Caco-2 (cell line): ENCODE measurements at regions not wholly inside any gene's neighbourhood (a gene's known extent, or its start where the extent isn't known, plus 50 kb on each side); places are given as distances from the start of the nearest gene placed in this dataset.

Experiments used
- BruUV-seq: library from RNA; stranded (reverse); fragments of 400-500 nt; replicated peaks from 2 replicates; lab custom pipeline; 2021; lab: Mats Ljungman, UMichigan
- CTCF ChIA-PET: fragments of 300-600 bp; sonication (Branson Sonifier 250); formaldehyde crosslinking; loops from one replicate; lab custom pipeline; 2022; ENCODE audit warnings: antibody characterized with exemption; lab: Charles Lee
- POLR2A ChIA-PET: fragments of 300-600 bp; sonication (Branson Sonifier 250); formaldehyde crosslinking; loops from one replicate; lab custom pipeline; 2022; ENCODE audit warnings: antibody characterized with exemption; lab: Charles Lee
- DNase-seq, 2 experiments: peaks; one replicate each; pipeline versions ENCODE4 v3.0.0 to v3.0.0-alpha.2; 2020 to 2022
- H3K27me3 ChIP-seq: replicated peaks from 2 replicates; pipeline ENCODE4 v1.6.0; 2011; ENCODE audit warnings: low read length; ENCODE audit not compliant: control insufficient read depth, insufficient read depth
- H3K36me3 ChIP-seq: 2 replicates; pipeline ENCODE4 v1.5.1; 2011; ENCODE audit warnings: low read length; ENCODE audit not compliant: control insufficient read depth, insufficient read depth
- H3K4me1 ChIP-seq: fragments of 250-450 bp; sonication (Bioruptor Pico); 2 replicates; pipeline ENCODE4 v1.5.1; 2020; ENCODE audit warnings: mild to moderate bottlenecking
- H3K4me3 ChIP-seq: 2 replicates; pipeline ENCODE4 v1.5.1; 2011; ENCODE audit warnings: low read depth, mild to moderate bottlenecking, control low read depth, low read length
- H3K9me3 ChIP-seq: fragments of 250-450 bp; sonication (Bioruptor Pico); 2 replicates; pipeline ENCODE4 v1.5.1; 2020; ENCODE audit warnings: mild to moderate bottlenecking, moderate library complexity
- H3K27ac Mint-ChIP-seq: one replicate; pipeline ENCODE4 v1.8.0; 2022; ENCODE audit warnings: mixed read lengths; ENCODE audit not compliant: unreplicated experiment
- H3K27me3 Mint-ChIP-seq: one replicate; pipeline ENCODE4 v1.8.0; 2022; ENCODE audit warnings: mixed read lengths; ENCODE audit not compliant: insufficient read depth, unreplicated experiment
- H3K36me3 Mint-ChIP-seq: one replicate; pipeline ENCODE4 v1.8.0; 2022; ENCODE audit warnings: mild to moderate bottlenecking, mixed read lengths; ENCODE audit not compliant: insufficient read depth, unreplicated experiment
- H3K4me1 Mint-ChIP-seq: one replicate; pipeline ENCODE4 v1.8.0; 2022; ENCODE audit warnings: low read depth, mixed read lengths; ENCODE audit not compliant: unreplicated experiment
- H3K4me3 Mint-ChIP-seq: one replicate; pipeline ENCODE4 v1.8.0; 2022; ENCODE audit warnings: mild to moderate bottlenecking, moderate library complexity, mixed read lengths; ENCODE audit not compliant: unreplicated experiment
- H3K9me3 Mint-ChIP-seq: one replicate; pipeline ENCODE4 v1.8.0; 2022; ENCODE audit warnings: mixed read lengths; ENCODE audit not compliant: unreplicated experiment
- intact Hi-C: fragments of 100-400 bp; cut with micrococcal nuclease; formaldehyde crosslinking; loops from one replicate; pipeline ENCODE4 v1.10.0; 2022; ENCODE audit not compliant: unreplicated experiment
- TF ChIP-seq, protein P1 (sequence below), 2 experiments: fragments of 200-600 bp in 1 of 2; IDR thresholded peaks; 1 replicate in 1 of 2; 2 replicates in 1 of 2; pipeline versions ENCODE4 v1.5.1 to v1.8.0; 2011 to 2022; ENCODE audit warnings: antibody characterized with exemption in 1 of 2, control low read depth in 1 of 2, inconsistent platforms in 1 of 2, low read depth in 1 of 2, low read length in 1 of 2, mild to moderate bottlenecking in 1 of 2, moderate library complexity in 1 of 2; ENCODE audit not compliant: insufficient read depth in 1 of 2, severe bottlenecking in 1 of 2, unreplicated experiment in 1 of 2

DNA sequence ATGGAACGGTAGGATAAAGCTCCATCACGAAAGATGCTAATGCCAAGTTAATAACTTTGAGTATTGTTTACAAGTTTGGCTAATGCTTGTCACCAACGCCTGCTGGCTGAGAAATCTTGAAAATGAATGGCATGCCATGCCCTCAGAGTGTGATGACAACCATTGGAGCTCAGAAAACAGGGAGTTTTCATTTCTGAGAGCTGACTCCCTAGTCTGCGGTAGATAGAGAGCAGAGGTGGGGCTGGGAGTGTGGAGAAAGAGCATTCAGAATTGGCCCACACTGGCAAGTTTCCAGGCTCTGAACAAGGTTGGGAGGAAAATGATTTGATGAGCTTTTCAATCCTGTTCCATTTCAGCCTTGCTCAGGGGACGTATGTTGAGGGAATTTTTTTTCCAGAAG lies 183.9 kb downstream of the CPEB2 start:
- H3K4me1 Mint-ChIP-seq: no peaks in the 10 kb centered on the region
- intact Hi-C loops: no loop called here
- H3K9me3 ChIP-seq: no peaks in the 10 kb centered on the region
- H3K9me3 Mint-ChIP-seq: no peaks in the 10 kb centered on the region
- H3K27me3 Mint-ChIP-seq: peaks cover 5% of the 10 kb centered on the region
- POLR2A ChIA-PET: no interaction called here
- no peak for DNase-seq
- no peaks in the 10 kb centered on the region for H3K4me1 ChIP-seq
- no peak overlapping the region for H3K27ac Mint-ChIP-seq
- H3K4me3 ChIP-seq: no peak overlapping the region
- no TSS peak for BruUV-seq
- H3K4me3 Mint-ChIP-seq: no peak overlapping the region
- TF ChIP-seq, protein P1, sequence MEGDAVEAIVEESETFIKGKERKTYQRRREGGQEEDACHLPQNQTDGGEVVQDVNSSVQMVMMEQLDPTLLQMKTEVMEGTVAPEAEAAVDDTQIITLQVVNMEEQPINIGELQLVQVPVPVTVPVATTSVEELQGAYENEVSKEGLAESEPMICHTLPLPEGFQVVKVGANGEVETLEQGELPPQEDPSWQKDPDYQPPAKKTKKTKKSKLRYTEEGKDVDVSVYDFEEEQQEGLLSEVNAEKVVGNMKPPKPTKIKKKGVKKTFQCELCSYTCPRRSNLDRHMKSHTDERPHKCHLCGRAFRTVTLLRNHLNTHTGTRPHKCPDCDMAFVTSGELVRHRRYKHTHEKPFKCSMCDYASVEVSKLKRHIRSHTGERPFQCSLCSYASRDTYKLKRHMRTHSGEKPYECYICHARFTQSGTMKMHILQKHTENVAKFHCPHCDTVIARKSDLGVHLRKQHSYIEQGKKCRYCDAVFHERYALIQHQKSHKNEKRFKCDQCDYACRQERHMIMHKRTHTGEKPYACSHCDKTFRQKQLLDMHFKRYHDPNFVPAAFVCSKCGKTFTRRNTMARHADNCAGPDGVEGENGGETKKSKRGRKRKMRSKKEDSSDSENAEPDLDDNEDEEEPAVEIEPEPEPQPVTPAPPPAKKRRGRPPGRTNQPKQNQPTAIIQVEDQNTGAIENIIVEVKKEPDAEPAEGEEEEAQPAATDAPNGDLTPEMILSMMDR (IDR thresholded peaks at IDR 0.05; ENCODE audit: insufficient read depth in 1 of 2, low read depth in 1 of 2, low read length in 1 of 2, severe bottlenecking in 1 of 2, unreplicated experiment in 1 of 2): no peak
- CTCF ChIA-PET: no interaction called here
- no peaks in the 10 kb centered on the region for H3K36me3 ChIP-seq
- H3K27me3 ChIP-seq: no peaks in the 10 kb centered on the region
- H3K36me3 Mint-ChIP-seq: no peaks in the 10 kb centered on the region

DNA sequence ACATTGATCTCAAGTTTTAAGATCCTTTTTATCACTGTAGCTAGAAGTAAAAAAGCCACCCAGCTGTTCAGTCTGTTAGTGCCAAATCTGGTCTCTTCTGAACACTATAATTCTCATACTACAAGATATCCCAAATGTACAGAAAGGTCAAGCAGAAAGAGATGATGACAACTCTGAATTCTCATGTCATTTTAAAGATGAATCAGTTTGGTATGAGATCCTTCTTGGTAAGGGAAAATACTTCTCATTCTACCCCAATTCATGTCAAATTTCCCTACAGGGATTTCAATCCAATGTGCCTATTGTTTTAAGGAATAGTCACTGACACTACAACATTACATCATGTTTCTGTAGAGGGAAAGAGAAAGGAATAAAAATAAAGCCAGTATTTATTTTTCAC lies 184.5 kb downstream of the CPEB2 start:
- Histone ChIP-seq H3K27me3 (no peaks in the 10 kb centered on the region), H3K4me3 (no peak overlapping the region), H3K36me3 (no peaks in the 10 kb centered on the region), H3K9me3 (no peaks in the 10 kb centered on the region), H3K4me1 (no peaks in the 10 kb centered on the region)
- H3K4me1 Mint-ChIP-seq: no peaks in the 10 kb centered on the region
- intact Hi-C loops: no loop called here
- H3K4me3 Mint-ChIP-seq: no peak overlapping the region
- H3K9me3 Mint-ChIP-seq: no peaks in the 10 kb centered on the region
- BruUV-seq: no TSS peak
- H3K36me3 Mint-ChIP-seq: no peaks in the 10 kb centered on the region
- ChIA-PET CTCF (no interaction called here), POLR2A (no interaction called here)
- peaks cover 7% of the 10 kb centered on the region for H3K27me3 Mint-ChIP-seq
- TF ChIP-seq, protein P1 (IDR thresholded peaks at IDR 0.05; ENCODE audit: insufficient read depth in 1 of 2, low read depth in 1 of 2, low read length in 1 of 2, severe bottlenecking in 1 of 2, unreplicated experiment in 1 of 2): no peak
- no peak for DNase-seq
- H3K27ac Mint-ChIP-seq: no peak overlapping the region

DNA sequence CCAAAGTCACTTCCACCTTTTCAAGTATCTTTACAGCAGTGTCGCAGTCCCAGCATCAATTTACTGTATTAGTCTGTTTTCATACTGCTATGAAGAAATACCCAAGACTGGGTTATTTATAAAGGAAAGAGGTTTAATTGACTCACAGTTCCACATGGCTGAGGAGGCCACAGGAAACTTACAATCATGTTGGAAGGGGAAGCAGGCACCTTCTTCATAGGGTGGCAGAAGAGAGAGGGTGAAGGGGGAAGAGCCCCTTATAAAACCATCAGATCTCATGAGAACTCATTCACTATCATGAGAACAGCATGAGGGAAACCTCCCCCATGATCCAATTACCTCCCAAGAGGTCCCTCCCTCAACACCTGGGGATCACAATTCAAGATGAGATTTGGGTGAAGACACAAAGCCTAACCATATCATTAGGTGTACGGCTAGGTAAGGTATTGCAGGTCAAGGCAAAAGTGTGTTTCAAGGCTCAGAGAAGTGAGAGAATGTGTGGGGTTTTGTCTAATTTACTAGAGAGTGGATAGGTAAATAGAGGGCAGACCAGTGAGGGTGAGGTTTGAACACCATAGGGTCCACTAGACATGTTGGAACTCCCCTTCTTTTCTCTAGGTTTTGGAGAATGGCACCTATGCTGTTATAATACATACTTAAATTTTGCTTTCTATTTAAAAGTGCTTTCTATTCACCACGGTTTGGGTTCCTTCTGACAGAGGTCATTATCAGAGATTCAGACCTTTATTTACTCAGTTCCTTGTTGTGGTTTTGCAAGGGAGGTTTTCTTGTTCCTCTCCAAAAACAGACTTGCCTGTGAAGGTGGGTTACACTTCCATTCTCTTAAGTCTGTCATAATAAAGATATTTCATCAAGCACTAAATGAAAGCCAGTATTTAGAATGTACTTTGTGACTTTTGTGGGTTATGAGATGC lies 186.6 kb downstream of the CPEB2 start:
- TF ChIP-seq, protein P1 (IDR thresholded peaks at IDR 0.05; ENCODE audit: insufficient read depth in 1 of 2, low read depth in 1 of 2, low read length in 1 of 2, severe bottlenecking in 1 of 2, unreplicated experiment in 1 of 2): no peak
- intact Hi-C loops: no loop called here
- no peaks in the 10 kb centered on the region for H3K36me3 ChIP-seq
- Mint-ChIP-seq H3K4me3 (no peak overlapping the region), H3K27me3 (peaks cover 7% of the 10 kb centered on the region), H3K4me1 (no peaks in the 10 kb centered on the region), H3K36me3 (no peaks in the 10 kb centered on the region), H3K27ac (no peak overlapping the region), H3K9me3 (no peaks in the 10 kb centered on the region)
- ChIA-PET CTCF (no interaction called here), POLR2A (no interaction called here)
- DNase-seq: no peak
- no peaks in the 10 kb centered on the region for H3K9me3 ChIP-seq
- H3K4me1 ChIP-seq: no peaks in the 10 kb centered on the region
- BruUV-seq: no TSS peak
- no peak overlapping the region for H3K4me3 ChIP-seq
- no peaks in the 10 kb centered on the region for H3K27me3 ChIP-seq
